ENCODE measurements at regions not wholly inside any gene's neighbourhood (a gene's known extent, or its start where the extent isn't known, plus 50 kb on each side); places are given as distances from the start of the nearest gene placed in this dataset.

DNA sequence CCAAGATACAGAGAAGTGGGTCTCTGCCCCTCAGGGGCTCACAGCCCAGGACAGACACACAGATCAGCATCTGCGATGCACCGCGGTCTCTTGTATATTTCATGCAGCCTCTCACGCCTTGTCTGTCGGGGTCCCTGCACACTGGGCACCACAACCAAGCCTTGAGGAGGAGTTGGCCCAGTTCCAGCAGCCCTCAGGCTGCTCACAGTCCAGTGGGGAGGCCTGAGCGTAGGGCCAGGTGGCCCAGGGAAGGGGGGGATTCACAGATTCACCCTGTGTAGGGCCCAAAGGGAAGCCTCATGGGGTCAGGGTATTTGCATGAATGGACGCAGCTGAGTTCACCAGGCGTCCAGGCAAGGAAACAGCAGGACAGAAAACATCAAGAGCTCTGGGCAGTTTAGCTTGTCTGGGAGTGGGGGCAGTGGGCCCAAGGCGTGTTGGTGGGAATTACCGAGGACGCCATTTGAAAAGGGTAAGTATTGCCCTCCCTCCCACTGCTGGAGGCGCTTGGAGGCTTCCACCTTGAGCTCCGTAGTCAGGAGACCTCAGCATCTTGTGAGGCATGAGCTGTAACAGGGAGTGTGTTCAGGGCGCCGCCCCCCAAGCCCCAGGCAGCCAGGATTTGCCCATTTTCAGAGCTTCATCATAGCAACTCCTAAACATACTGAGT, 129.1 kb upstream of the CHST15 start:
- TF ChIP-seq, protein P1, sequence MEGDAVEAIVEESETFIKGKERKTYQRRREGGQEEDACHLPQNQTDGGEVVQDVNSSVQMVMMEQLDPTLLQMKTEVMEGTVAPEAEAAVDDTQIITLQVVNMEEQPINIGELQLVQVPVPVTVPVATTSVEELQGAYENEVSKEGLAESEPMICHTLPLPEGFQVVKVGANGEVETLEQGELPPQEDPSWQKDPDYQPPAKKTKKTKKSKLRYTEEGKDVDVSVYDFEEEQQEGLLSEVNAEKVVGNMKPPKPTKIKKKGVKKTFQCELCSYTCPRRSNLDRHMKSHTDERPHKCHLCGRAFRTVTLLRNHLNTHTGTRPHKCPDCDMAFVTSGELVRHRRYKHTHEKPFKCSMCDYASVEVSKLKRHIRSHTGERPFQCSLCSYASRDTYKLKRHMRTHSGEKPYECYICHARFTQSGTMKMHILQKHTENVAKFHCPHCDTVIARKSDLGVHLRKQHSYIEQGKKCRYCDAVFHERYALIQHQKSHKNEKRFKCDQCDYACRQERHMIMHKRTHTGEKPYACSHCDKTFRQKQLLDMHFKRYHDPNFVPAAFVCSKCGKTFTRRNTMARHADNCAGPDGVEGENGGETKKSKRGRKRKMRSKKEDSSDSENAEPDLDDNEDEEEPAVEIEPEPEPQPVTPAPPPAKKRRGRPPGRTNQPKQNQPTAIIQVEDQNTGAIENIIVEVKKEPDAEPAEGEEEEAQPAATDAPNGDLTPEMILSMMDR (IDR thresholded peaks at IDR 0.05; ENCODE audit: insufficient read depth, low read length, poor library complexity, severe bottlenecking) = no peak
- no peaks in the 10 kb centered on the region for H3K36me3 ChIP-seq (ENCODE audit: control insufficient read depth, insufficient read depth, low read length)
- H3K4me3 ChIP-seq (ENCODE audit: low read depth, low read length) = no peak overlapping the region
- peaks cover 3% of the 10 kb centered on the region for H3K27me3 ChIP-seq (ENCODE audit: control insufficient read depth, insufficient read depth, low read length)
- no peak for DNase-seq (ENCODE audit: low read depth)

DNA sequence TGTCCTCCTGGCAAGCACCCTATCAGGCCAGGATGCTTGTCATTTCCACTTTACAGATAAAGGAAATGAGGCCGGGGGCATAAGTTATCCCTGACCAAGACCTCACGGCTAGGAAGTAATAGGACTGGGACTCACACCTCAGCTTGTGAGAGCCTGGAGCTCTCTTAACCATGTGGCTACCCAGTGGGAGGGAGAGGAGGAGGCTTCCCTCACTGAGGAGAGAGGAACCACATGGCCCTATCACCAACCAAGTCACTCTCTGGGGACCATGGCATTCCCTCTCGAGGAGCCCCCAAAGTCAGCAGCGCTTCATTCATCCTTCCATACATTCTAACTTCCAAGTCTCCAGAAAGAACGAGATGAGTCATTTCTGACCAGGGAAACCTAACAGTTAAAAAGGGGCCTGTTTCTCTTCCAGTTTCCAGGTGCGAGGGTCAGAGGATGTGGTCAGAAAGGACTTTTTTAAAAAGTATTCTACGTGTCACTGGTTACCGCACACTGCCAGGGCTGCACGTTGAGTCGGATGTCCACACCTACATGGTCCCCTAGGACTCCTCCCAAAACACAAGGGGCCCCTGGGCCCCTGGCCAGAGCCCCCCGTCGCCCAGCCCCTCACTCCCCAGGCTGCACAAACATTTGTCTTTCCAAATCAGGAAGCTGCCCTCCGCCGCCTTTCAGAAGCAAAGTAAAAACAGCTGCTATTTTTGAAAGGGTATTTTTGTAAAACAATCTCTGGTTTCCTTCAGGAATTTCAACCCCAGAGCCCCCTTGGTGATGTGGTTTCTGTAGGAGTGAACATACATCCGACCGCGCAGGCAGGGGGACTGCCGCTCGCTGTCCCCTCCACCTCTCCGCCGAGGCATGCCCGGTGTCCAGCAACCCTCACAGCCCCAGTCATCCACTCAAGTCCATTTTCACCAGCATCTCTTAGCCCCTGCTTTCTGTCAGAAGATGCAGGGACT, 128.2 kb upstream of the CHST15 start:
- Histone ChIP-seq H3K27me3 (ENCODE audit: control insufficient read depth, insufficient read depth, low read length) (peaks cover 3% of the 10 kb centered on the region), H3K36me3 (ENCODE audit: control insufficient read depth, insufficient read depth, low read length) (no peaks in the 10 kb centered on the region), H3K4me3 (ENCODE audit: low read depth, low read length) (no peak overlapping the region)
- DNase-seq (ENCODE audit: low read depth) = peak; percentile 29
- TF ChIP-seq, protein P1 (IDR thresholded peaks at IDR 0.05; ENCODE audit: insufficient read depth, low read length, poor library complexity, severe bottlenecking) = no peak

DNA sequence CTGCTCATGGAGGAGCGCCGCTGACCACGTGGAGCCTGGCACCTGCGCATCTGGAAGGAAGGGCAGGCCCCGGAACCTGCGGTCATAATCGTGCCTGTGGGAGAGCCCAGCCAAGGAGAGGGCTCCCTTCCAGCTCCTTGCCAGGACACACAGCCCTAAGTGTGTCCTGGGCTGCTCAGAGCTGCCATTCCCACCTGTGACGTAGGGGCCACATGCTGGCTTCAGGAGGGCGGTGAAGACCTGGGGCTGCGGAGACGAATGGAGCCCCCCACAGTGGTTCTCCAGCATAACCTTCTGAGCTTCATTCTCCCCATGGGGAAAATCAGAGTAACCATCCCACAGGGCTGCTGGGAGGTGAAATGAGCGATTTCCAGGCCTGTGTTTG, 127.6 kb upstream of the CHST15 start:
- Histone ChIP-seq H3K36me3 (ENCODE audit: control insufficient read depth, insufficient read depth, low read length) (no peaks in the 10 kb centered on the region), H3K4me3 (ENCODE audit: low read depth, low read length) (no peak overlapping the region), H3K27me3 (ENCODE audit: control insufficient read depth, insufficient read depth, low read length) (peaks cover 3% of the 10 kb centered on the region)
- TF ChIP-seq, protein P1 (IDR thresholded peaks at IDR 0.05; ENCODE audit: insufficient read depth, low read length, poor library complexity, severe bottlenecking) = no peak
- DNase-seq (ENCODE audit: low read depth) = no peak

DNA sequence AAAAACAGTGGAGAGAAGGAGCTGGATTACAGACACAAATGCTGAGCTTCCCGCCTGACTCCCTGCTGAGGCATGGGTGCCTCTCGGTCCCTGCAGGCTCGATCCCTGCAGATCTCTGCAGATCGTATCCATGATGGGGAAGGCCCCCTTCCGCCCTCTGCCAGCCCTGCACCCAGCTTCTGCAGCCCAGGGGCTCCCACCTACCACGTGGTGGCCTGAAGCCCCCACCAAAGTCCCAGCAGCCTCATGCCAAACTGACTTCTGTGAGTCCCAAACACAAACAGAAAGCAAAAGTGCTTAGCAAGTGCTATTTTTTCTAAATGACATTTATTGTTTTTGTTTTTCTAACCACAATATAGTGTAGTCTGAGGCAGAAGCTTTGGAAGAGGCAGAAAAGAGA, 127.1 kb upstream of the CHST15 start:
- H3K27me3 ChIP-seq (ENCODE audit: control insufficient read depth, insufficient read depth, low read length) = peaks cover 3% of the 10 kb centered on the region
- H3K36me3 ChIP-seq (ENCODE audit: control insufficient read depth, insufficient read depth, low read length) = no peaks in the 10 kb centered on the region
- no peak for DNase-seq (ENCODE audit: low read depth)
- TF ChIP-seq, protein P1 (IDR thresholded peaks at IDR 0.05; ENCODE audit: insufficient read depth, low read length, poor library complexity, severe bottlenecking) = no peak
- H3K4me3 ChIP-seq (ENCODE audit: low read depth, low read length) = no peak overlapping the region

DNA sequence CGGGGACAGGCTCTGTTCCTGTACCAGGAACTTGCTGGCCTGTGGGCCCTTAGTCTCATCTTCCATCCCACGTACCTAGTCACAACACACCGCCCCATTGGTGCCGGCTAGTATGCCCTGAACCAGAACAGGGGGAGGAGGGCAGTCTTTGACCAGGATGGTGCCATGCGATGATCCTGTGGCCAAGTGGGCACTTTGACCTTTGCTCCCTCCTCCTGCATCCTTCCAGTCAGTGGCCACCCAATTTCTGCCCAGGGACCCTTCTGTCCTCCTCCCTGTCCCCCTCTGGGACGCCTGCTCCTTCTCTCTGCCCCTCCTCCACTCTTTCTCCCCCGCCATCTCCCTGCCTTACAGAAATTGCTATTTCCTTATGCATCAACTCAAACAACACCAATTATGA, 126.3 kb upstream of the CHST15 start:
- TF ChIP-seq, protein P1 (IDR thresholded peaks at IDR 0.05; ENCODE audit: insufficient read depth, low read length, poor library complexity, severe bottlenecking) = no peak
- no peak for DNase-seq (ENCODE audit: low read depth)
- H3K4me3 ChIP-seq (ENCODE audit: low read depth, low read length) = no peak overlapping the region
- H3K36me3 ChIP-seq (ENCODE audit: control insufficient read depth, insufficient read depth, low read length) = no peaks in the 10 kb centered on the region
- H3K27me3 ChIP-seq (ENCODE audit: control insufficient read depth, insufficient read depth, low read length) = peaks cover 3% of the 10 kb centered on the region

All from kidney epithelial cell (primary cell).